Putamen (tissue), 1 donor: ENCODE measurements at regions not wholly inside any gene's neighbourhood (a gene's known extent, or its start where the extent isn't known, plus 50 kb on each side); places are given as distances from the start of the nearest gene placed in this dataset.

Experiments used
- DNase-seq: peaks from one replicate; pipeline ENCODE4 v3.0.0-alpha.2; 2016; ENCODE audit warnings: low spot score

DNA sequence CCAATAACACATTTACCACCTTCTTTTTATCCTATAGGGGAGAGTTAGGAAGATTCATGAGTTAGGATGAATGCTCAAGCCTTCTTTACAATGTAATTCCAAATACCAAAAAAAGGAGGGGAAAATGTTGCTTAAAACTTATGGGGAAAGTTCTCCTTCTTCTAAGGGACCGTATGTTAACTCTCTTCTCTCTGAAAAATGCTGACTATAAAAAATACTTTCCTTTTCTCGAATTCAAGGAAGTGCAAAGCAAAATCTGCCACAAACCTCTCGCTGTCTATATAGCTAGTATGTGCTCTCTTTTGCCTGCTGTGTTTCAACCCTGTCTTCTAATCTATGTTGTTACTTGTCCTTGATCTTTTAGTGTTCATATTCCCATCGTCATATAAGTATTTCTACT is 768.6 kb upstream of the C9orf72 start:
- DNase-seq: no peak

- no peak for DNase-seq
These were observed 769.6 kb upstream of the C9orf72 start for GRCh38 chr9:28342815-28343338.

- DNase-seq: no peak
These were observed 789.9 kb upstream of the C9orf72 start for GRCh38 chr9:28363151-28363562.

DNA sequence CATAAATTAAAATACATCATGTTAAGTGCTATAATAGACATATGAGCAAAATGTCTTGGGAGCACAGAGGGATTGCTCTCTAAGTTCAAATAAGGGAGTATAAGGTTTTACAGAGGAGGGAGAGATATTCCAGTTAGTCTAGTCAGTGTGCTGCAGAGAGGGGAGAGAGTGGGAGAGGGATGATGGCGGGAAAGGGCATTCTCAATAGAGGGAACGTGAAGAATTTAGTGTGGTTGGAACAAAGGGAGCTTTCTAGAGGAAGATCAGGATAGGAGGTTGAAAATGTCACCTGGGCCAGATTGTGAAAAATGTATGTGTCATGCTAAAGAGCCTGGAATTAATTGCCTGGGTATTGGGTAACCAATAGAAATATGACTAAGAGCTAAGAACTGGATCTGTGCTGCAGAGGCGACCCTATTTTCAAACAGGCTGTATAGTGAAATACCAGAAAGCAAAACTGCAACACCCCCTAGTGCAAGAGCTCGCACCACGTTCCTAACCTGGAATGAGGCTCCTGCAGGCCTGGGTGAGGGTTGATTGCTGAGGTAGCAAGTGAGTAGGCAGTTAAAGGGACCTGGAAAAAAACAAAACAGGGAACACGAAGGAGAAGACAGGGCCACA is 791.8 kb upstream of the C9orf72 start:
- DNase-seq: peak; percentile 17

GRCh38 chr9:28365728-28366127 is 792.4 kb upstream of the C9orf72 start:
- DNase-seq: no peak

DNA sequence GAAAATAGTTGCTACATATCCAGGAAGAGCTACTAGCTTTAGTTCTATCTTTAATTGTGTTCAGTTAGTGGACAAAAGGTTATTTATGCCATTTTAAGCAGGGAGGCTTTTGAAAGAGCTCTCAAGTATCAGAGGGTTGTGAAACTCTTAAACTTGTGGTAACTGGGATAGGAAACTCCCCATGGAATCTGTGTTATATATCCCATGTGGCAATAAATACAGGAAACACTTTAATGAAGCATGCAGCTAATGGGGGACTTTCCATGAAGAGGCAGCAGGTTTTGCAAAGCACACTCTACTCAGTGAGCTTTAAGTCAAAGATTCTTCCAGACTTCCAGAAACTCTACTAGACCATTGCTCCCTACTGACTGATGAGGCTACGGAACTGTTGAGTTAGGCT is 805.0 kb upstream of the C9orf72 start:
- DNase-seq: no peak

DNA sequence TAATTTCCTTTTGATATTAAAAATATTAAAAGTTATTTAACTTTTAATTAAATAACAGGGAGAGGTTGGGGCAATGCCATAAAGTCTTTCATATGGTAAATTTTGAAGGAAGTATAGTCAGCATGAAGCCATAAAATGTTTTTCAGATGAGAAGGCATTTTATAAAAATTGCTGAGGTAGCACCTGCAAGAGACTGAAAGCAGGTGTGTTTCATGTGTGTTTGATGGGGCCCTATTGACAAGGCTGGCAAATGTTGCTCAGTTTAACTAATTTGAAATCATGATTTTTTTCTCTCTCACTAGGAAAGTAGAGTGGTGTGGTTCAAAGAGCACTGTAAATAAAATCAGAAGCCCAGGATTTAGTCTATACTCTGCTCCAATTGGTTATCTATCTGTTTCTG is 805.8 kb upstream of the C9orf72 start:
- DNase-seq: no peak

- DNase-seq: no peak
These were observed 816.1 kb upstream of the C9orf72 start for GRCh38 chr9:28389411-28389810.

DNA sequence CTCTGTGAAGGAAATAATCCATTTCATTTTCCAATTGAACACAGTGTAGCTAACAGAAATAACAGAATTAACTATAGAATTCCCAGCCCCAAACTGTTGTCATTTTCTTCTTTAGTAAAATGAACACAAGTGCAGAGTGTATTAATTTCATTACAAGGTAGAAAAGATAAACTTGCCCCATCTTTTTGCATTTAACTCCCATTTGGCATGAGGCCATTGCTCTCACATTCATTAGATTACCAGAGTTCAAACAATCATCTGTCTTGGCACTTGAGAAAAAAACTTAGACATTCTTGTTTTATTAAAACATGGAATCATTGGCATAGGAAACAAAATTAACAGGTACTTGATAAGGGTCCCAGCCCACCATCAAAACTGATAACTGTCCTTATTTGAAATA is 821.5 kb upstream of the C9orf72 start:
- no peak for DNase-seq

- no peak for DNase-seq
These were observed 822.8 kb upstream of the C9orf72 start for GRCh38 chr9:28396058-28396457.

DNA sequence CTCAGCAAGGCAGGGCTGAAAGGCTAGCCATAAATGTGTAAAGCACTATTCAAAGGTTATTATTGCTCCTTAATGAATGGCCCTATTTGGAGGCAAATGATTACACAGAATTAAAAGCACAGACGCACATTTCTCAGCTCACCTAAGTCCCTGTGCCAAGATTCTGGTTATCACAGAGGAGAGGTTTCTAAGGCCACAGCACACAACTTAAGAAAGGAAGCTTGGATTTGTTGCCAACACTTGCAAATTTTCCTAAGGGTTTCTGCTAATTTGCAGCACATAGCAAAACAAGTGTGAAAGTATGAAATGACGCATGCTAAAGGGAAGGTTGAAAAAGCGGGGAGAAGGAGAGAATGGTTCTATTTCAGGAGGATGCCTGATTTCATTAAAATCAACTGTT is 834.1 kb upstream of the C9orf72 start:
- DNase-seq: no peak

- no peak for DNase-seq
These were observed 836.6 kb upstream of the C9orf72 start for GRCh38 chr9:28409919-28410318.

- DNase-seq: no peak
These were observed 837.1 kb upstream of the C9orf72 start for GRCh38 chr9:28410411-28410810.

DNA sequence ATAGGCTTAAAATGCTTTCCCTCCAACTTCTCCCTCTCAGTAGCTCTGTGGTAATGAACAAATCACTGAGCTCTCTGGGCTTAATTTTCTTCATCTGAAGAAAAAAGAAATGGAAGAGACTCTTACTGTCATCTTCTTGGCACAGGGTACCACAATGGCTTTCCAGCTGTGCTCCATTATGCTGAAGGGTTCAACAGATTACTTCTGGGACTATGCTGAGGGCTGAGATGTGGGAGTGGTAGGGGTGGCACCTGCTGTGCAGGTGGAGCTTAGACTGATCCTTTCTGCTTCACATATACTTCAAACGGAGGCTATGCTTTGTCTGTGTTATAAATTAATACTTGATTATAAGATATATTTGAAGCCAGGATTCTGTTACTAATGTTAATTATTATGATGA is 840.2 kb upstream of the C9orf72 start:
- no peak for DNase-seq

GRCh38 chr9:28423255-28423654 is 850.0 kb upstream of the C9orf72 start:
- no peak for DNase-seq

DNA sequence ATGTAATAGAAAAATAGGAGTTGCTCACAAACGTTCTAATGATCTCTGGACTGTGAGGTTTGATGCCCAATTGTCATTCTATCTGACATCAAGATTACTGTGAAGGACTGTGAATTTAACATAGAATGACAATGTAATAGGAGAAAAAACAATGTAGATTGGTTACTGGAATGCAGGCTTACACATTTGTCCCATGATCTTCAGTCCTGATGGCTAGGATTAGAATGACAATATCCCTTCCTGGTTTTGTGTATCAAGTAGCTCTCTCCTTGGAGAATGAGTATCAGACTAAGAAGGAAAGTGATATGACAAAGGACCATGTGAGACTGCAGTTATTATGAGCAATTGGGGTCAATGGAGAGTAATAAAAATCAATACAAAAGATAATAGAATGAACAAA is 862.2 kb upstream of the C9orf72 start:
- no peak for DNase-seq

DNA sequence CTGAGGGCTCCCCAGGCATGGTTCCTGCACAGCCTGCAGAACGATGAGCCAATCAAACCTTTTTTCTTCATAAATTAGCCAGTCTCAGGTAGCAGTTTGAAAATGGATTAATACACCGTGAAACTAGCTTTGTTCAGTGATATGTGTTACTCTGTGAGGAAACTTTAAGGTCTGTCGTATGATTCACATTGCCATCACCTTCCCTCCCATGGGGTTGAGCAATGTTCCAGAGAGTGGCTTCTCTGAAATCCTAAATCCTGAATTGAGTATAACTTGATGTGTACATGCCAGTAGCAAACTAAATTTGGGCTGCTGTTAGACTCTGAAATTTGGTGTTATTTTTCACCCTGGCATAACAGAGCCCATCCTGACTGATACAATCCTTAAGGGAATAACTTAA is 866.4 kb upstream of the C9orf72 start:
- no peak for DNase-seq

DNA sequence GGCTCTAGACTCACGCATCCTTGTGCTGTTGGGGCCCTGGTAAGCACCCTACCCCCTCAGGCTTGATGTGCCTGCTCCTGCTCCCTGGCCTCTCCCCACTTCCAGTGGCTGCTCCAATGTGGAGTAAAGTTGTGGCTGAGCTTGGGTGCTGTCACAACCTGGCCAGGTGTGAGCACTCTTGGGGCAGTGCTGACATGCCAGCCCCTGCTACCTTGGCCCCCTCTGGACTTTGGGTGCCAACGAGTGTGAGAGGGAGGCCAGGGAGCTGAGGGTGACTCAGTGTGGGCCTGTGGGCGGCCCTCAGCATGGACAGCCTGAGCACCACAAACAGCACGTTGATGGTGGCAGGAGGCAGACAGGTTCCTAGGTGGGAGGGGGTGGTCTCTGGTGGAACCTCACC is 870.2 kb upstream of the C9orf72 start:
- no peak for DNase-seq

DNA sequence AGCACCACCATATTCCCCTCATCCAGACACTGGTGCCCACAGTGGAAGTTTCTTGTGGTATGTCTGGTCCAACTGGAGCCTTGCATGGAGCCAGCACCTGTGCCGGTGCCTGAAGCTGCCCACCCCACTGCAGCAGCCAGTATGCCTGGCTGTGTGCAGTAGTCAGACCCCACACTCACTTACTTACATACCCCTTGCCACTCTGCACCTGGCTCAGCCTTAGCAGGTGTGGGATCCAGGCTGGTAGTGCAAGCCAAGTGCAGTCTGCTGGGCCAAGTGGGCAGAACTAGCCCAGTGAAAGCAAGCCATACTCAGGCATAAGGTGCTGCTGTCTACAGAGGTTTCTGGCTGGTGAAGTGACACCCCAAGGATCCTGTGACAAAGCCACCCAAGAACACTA is 871.4 kb upstream of the C9orf72 start:
- no peak for DNase-seq

- DNase-seq: no peak
These were observed 871.9 kb upstream of the C9orf72 start for GRCh38 chr9:28445211-28445610.

- no peak for DNase-seq
These were observed 880.6 kb upstream of the C9orf72 start for GRCh38 chr9:28453918-28454317.

- no peak for DNase-seq
These were observed 883.6 kb upstream of the C9orf72 start for GRCh38 chr9:28456861-28457260.

DNA sequence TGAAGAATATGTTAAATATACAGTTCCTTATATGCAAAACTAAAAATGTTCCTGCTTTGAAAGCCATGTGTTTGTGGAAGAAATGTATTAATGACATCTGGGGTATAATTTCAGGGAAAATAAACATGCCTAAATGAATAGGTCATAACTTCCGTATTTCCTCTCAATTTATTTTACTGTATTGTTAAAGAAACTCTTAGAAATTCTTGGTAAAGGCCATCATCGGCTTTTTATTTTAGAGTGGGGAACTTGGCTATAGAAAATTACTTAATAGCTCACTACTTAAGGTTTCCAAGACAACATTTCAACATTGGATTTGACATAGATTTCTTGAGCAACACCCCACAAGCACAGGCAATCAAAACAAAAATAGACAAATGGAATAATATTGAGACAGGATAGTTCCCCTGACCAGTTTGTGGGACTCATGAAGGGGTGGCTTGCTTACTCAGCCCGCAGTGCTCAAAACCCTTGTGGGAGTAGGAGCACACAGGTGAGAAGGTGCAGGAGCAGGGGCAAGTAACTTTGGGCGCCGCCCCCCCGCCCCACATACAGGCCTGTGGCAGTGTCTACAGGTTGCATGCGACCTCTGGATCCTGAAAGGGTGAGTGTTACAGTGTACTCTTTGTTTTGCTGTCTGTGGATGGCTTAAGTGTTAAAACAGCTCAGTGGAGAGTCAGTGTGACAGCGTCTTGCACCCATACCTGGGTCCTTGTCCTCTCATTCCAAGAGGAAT is 891.4 kb upstream of the C9orf72 start:
- DNase-seq: no peak

DNA sequence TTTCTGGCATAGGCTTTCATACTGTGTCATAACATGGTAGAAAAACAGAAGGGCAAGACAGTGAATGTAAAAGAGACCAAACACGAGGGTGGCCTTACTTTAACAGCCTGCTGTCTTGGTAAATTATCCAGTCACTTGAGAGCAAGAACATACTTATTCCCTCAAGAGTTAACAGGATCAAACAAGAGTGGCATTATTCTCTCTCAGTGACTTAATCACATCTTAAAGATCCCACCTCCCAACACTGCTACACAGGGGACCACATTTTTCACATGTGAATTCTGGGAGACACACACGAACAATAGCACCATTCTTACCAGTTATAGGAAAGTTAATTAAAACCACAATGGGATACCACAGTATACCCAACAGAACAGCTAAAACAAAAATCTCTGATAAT is 898.0 kb upstream of the C9orf72 start:
- DNase-seq: no peak
